ENCODE measurements at regions not wholly inside any gene's neighbourhood (a gene's known extent, or its start where the extent isn't known, plus 50 kb on each side); places are given as distances from the start of the nearest gene placed in this dataset.

DNA sequence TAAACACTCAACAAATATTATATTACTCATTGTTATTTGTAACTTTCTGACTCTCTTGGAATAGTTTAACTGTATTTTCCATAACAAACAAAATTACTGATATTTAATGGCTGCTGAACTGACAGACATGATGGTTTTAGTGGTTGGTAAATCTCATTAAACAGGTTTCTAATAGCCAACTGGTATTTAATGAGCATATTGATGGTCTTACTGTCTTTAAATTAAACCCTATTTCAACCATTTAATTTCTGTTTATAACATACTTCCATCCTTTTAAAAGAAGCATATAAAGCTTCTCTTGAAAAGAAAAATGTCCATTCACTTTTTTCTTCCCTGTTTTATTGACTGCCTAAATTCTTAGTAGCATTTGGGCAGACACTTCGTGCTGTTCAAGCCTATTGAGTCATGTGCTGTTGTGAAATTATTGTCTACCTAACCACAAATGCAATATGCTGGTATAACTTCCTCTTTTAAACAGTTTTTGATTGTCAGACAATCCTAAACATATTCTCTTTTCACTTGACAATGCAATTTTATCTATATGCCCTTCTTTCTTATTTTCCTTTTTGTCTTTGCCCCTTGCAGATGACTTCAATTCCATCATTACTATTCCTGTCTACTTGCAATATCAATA is 163.9 kb upstream of the SLC7A11 start:
- no peak for TF ChIP-seq GATA3 (IDR thresholded peaks at IDR 0.05; ENCODE audit: low read depth, low read length)
- no peak for TF ChIP-seq GATA2 (IDR thresholded peaks at IDR 0.05; ENCODE audit: low read depth, low read length)

All from SH-SY5Y (cell line).